T-helper 2 cell treated with Interferon-gamma antibody and Interleukin-4, amounts not matched to agents 100 ng/mL and 5 ng/mL, for 36 hours (primary cell): ENCODE measurements at regions not wholly inside any gene's neighbourhood (a gene's known extent, or its start where the extent isn't known, plus 50 kb on each side); places are given as distances from the start of the nearest gene placed in this dataset.

ENCODE experiments used
- intact Hi-C: fragments of 100-400 bp; cut with micrococcal nuclease; formaldehyde crosslinking; loops from one replicate; pipeline ENCODE4 v1.15.1; 2023

DNA sequence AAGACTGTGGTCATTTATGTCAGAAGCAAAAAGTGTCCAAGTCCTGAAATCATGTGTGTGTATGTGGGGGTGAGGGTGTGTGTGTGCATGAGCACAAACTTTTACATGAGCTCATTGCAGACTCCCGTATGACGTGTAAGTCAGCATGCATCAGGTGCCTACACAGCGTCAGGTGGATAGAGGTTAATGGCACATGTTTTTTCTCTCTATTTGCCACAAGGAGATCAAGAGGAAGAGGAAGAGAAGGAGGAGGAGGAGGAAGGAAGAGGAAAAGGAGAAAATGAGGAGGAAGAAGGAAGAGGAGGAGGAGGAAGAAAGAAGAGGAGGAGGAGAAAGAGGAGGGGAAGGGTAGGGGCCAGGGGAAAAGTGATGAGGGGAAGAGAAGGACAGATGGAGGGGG, 178.0 kb upstream of the DYNLRB2 start:
- intact Hi-C loops: no loop called here

DNA sequence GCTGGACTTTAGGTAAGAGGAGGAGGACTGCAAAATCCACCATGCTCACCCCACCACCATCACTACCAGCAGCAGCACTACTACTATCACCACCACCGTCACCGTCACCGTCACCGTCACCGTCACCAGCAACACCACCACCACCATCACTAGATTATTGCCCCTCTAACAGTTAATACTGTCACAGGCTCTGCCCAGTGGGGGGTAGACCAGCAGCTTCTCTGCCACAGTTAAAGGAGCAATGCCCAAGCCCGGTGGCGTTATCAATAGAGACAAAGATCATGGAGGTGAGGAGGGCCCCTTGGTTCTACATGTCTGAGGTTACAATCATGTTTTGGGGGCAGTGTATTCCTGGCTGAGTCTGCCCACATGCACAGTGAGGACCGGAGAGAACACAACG, 184.4 kb upstream of the DYNLRB2 start:
- intact Hi-C loops: no loop called here

DNA sequence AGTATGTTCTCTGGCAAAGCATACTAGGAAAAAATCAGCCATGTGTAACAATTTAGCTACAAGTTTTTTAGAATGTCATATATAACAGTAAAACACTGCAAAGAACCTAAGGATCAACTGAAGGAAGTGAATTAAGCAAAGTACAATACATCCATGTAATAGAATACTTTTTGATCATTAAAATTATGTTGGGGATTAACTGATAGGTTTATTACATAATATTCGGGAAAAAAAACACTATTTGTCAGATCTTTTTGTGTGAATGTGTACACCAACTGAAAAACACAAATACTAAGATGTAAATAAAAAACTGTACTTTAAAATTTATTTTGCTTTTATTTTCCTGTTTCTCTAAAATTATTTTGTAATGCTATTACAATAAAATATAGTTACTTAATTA, 185.5 kb upstream of the DYNLRB2 start:
- intact Hi-C loops: no loop called here

DNA sequence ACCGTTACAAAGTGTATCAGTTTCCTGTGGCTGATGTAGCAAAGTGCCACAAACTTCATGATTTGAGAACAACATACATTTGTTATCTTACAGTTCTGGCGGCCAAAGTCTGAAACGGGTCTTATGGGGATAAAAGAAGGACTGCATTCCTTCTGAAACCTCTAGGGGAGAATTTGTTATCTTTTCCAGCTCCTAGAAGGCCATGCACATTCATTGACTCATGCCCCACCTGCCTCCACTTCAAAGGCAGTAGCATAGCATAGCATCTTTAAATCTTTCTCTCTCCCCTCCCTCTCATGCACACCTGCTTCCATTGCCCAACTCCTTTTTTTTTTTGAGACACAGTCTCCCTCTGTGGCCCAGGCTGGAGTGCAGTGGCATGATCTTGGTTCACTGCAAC, 190.7 kb upstream of the DYNLRB2 start:
- intact Hi-C loops: no loop called here

DNA sequence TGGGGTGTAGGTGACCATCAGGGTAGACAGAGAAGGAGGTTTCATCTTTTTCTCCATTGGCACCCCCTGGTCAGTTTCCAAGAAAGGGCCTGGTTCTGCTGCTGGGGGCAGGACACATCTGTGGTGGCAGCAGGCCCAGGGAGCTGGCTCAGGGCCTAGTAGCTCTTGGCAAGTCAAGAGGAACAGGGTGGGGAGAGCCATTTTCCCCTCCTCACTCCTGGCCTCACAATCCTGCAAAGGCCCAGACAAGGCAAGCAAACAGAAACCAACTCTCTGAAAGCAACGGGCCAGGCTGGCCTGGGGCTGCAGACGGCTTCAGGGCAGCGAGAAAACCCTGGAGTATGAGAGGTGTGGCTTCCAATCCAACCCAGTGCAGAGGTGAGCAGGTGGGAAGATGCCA, 192.9 kb upstream of the DYNLRB2 start:
- intact Hi-C loops: no loop called here

DNA sequence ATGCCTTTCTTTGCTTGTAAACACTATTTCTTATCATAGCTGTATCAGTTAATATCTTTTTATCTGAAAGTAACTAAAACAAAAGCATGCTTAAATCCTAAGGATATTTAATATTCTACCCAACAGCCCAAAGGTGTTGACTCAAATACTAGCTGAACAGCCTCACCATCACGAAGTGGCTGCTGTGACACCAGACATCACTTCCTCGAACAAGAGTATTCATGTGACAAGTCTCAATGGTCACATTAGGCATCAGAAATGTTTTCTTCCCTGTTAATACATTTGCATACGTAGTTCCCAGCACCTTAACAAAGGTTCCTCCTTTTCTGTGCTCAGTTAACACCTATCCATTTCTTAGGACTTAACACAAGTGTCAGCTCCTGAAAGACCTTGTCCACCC, 193.8 kb upstream of the DYNLRB2 start:
- intact Hi-C loops: no loop called here

DNA sequence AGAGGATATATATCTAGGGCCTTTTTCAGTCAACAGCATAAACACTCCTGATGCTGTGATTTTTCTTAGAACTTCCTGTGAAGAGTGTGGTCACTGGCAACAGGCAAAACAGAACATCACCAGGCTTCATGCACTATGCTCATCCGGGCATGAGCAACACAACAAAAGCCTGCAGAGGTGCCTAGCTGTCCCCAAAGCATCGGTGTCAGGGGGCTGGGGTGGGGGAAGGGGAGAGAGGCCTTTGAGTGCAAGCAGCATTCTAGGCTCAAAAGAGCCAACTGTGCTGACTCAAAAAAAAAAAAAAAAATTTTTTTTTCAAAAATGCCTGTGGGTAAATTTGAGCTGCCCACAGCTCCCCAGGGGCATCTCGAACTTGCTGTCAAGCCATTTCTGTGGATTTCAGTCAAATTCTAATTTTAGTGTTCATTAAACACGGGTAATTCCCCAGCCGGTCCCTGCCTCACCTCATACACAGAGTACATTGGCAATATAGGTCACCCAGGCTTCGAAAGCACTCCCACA, 194.6 kb upstream of the DYNLRB2 start:
- intact Hi-C loops: no loop called here

DNA sequence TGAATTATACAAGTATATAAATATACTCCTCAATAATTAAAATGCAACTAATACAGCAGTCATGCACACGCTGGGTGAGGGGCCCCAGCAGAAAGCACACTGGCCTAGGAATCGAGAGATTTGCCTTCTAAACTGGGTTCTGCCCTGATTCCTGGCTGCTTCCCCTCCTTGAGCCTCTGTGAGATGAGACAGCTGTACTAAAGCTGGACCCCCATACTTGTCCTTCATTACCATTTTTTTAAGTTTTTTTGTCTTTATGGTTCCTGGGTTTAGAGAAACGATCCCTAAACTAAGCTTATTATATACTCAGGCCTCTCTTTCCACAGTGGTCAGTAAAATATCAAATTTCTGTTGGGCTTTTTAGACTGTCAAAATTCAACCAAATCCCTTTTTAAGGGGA, 195.1 kb upstream of the DYNLRB2 start:
- intact Hi-C loops: no loop called here

DNA sequence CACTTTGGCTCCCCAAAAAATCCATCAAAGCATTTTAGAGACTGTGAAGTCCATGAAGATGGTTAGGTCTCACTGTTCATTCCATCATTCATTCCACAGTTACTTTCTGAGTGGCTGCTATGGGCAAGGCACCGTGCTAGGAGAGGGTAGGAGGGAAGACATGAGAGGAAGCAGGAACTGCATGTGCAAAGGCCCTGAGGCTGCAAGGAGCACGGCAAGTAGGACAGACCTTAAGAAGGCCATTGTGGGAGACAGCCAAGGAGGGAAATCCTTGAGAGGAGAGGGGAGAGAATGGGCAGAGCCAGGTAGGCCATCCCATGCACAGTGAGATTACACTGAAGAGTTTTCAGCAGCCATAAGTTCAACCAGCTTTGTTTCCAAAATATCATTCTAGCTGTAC, 196.2 kb upstream of the DYNLRB2 start:
- intact Hi-C loops: no loop called here

DNA sequence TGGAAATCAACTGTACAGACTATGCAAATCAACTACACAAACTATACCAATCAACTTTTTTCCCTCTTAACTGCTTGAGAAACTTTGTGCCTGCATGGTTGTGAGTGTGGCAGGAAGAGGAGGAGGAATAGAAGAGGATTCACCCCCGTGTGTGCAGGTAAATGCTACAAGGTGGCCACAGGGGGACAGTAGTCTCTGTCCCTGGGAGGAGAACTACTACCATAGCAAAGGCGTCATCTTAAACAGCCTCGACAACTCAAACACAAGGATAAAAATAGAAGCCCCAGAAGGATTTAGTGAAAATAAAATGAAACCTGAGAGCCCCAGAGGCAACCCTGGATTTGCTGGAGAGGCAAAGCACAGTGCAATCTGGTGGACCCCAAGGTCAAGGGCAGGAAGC, 199.5 kb upstream of the DYNLRB2 start:
- intact Hi-C loops: no loop called here

DNA sequence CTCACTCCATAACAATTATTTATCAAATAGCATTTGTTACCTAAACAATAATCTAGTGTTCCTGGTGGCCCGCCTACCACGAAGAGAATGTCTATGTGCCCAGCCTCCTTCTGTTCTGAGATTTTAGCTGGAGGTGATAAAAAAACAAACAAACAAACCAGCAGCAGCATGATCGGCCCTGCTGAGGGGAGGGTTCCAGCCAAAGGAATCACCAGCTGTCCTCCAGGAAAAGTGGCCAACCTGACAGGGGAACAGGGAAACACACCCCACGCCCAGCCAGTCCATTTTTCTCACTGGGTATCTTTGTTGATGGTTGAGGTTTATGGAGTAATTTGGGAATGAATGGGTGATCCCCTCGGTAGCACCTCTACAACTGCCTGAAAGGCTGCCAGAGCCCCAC, 203.0 kb upstream of the DYNLRB2 start:
- intact Hi-C loops: no loop called here

DNA sequence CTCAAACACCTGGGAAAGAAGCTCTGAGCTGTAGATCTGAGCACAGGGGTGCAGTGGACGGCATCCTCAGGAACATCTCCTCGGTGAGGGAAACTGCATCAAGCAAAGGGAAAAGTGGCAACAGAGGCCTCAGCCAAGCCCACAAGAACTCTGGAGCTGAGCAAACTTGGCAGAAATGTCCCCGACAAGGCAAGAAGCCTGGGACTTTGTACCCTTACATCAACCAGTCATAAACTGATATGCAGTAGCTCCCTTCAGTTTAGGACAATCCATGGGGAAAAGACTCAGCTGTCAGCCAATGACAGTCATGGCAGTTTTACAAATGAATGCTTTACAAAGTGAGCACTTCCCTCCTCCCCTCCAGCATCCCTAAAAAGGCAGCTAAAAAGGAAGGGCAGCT, 210.0 kb upstream of the DYNLRB2 start:
- intact Hi-C loops: no loop called here

DNA sequence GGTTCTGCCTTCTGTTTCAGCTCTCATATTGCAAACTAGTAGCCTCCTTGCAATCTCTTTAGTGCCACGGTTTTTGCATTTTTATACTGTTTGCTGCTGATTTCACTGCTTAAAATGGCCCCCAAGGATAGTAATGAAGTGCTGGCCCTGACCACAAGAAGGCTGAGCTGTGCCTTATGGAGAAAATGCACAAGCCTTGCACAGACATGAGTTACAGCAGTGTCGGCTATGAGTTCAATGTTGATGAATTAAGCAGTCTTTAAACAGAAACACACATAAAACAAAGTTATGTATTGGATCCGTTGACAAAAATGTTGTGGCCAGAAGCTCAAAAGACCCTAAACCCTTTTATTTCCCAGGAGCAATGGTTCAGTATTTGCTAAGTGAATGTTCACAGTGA, 210.6 kb upstream of the DYNLRB2 start:
- intact Hi-C loops: no loop called here

DNA sequence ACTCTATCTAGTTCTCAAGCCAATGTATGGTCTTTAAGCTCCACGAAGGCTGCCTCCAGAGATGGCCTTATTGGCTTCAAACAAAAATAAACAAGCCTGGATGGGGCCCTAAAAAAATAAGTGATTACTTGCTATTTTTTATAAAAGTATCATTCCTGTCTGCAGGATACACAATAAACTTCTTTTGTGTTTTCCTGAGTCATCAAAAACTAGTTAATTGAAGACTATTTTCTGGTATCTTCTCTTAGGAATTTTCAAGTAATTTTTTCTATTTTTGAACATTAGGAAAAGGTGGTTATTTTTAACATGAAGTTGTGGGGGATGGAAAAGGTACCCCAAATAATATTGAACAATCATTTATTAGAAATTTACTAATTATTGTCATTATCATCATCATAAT, 213.1 kb upstream of the DYNLRB2 start:
- intact Hi-C loops: no loop called here

DNA sequence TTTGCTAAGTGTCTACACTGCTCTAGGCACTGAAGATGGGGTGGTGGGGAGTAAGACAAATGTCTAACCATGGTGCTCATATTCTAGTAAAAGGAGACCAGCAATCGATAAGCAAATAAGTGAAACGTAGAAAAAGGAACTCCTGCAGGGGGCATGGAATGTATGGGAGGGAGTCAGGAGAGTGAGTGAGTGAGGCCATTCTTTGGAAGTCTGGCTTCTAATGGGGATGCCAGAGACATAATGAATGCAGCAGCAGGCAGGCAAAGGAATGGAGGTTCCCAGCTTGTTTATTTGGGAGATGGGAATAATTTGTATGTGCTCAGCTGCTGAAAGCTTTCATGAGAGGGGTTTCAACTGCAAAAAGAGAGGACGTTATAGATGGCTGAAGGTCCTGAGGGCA, 216.4 kb upstream of the DYNLRB2 start:
- intact Hi-C loops: no loop called here

DNA sequence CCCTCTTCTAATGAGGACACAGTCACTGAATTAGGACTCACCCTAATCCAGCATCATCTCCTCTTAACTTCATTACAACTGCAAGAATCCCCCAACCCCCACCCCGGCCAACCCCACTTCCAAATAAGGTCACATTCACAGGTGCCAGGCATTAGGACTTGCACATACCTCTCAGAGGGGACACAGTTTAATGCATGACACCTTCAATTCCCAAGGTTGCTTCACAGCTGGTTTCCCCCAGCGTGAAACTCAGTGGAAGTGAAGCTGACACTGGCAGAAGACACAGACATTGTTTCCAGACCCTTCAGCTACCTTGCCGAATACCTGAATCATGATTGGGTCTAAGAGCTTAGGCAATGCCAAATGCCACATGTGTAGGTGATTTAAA, 217.0 kb upstream of the DYNLRB2 start:
- intact Hi-C loops: no loop called here

DNA sequence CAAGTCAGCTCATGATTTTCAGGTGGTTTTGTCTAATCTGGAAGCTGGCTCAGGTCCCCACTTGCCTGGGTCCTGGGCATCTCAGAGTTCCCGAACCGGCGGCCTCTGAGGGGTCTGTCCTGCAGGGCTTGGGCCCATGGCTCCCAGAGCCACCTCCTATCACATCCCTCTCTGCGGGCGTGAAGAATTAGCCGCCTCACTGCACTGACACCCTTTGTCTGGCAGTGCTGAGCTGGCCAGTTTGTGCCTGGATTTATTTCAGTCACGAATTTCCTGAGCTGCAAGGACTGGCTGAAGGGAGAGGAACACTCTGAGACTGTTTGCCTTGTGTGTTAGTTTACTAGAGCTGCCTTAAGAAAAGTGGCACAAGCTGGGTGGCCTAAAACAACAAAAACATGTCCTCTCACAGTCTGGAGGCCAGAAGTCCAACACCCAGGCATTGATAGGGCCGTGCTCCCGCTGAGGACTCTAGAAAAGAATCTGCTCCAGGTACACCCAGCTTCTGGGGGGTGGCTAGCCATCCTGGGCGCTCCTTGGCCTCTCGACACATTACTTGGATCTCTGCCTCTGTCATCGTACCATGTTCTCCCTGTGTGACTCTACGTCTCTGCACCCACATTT, 217.5 kb upstream of the DYNLRB2 start:
- intact Hi-C loops: no loop called here

DNA sequence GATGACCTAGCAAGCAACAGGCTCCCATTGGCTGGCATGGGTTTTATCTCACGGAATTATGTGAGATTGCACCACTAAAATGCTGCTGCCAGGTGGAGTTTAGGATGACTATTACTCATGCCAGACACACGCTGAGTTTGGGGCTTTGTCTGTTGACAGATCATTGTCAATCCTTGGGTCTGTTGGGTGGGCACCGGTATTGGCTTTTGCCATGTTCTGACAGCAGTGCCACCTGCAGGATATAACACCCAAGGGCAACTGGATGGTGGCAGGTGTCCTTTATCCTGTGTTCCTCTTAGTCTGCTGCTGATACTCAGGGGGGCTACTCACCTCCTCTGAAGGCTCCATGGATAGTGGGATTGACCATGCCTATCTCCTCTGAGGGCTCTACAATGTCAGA, 221.6 kb upstream of the DYNLRB2 start:
- intact Hi-C loops: no loop called here

DNA sequence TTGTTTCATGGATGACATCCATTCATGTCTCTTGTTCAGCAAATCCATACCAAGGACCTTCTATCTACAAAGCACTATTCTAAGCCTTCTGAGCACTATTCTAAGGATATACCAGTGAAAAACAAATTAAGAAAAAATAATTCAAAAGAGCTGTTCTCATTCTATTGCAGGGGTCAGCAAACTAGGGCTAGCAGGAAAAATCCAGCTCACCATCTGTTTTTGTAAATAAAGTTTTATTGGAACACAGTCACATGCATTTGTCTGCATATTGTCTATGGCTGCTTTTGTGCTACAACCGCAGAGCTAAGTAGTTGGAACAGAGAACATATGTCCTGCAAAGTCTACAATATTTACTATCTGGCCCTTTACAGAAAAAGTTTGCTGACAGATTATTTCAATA, 222.7 kb upstream of the DYNLRB2 start:
- intact Hi-C loops: no loop called here

DNA sequence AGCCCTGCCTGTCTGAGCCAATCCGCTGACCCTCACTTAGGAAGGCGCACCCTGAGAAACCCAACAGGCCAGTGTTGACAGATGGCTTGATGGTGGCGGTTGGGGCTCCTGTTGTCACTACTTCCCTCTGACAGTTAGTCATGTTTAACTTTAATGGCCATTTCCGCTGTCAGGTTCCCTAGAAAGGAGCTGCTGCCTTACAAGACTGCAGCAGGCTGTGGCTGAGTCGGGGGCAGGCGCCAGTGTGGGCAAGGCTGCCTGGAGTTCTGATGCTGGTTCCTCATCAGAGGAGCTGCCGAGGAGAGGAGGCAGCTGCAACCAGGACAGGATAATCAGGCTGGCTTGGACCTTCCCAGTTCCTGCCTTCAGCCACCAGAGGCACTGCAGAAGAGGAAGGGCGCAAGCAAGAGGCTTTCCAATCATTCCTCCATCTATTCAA, 223.2 kb upstream of the DYNLRB2 start:
- intact Hi-C loops: no loop called here

DNA sequence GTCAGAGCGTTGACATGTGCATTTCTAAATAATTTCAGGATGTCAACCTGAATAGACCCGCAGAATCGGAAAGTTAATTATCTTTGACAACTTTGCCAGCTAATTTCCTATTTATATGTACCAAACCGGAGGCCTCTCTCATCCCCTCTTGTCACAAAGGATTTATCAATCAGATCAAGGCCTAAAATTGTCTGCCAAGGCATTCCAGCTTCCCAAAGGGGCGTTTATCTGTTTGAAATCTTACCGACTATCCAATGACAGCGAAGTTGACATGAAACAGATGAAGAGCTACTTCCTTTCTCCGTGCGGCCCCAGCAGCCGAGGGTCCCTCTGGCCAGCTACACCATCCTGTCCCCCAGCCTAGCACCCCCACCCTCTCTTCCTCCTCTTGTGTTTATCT, 223.7 kb upstream of the DYNLRB2 start:
- intact Hi-C loops: no loop called here

DNA sequence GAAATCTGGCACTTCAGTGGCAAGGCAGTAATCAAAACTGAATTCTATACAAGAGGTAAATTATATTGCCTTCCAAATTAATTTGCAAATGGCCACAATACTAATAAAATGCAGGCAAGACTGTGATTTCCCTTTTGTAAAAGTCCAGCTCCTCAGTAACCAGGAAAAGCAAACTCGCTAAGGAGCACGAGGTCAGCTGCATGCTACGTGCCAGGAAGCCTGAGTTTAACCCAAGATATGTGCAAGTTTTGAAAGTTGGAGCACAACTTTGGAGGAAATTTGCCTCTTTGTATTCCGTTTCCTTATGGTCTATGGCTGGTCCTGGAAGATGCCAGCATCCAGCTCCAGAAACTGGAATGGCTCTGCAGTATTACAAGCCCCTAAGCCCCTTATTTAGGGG, 226.8 kb upstream of the DYNLRB2 start:
- intact Hi-C loops: no loop called here

DNA sequence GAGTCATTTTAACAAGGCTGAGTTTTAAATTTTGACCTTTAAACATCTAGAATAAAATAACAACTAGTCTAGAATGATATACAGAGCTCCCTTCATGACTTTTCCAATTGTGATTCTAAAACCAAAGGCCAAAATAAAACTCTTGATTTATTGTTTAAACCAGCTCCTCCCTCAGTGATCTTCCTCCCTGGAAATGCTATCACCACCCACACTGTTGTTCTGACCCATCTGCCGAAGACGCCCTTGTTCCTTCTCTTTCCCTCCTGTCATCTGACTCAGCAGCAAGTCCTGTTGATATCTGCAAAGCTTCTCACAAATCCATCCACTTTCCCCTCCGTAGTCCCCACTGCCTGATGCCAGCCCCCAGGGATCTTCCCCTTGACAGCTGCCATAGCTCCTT, 231.6 kb upstream of the DYNLRB2 start:
- intact Hi-C loops: no loop called here

DNA sequence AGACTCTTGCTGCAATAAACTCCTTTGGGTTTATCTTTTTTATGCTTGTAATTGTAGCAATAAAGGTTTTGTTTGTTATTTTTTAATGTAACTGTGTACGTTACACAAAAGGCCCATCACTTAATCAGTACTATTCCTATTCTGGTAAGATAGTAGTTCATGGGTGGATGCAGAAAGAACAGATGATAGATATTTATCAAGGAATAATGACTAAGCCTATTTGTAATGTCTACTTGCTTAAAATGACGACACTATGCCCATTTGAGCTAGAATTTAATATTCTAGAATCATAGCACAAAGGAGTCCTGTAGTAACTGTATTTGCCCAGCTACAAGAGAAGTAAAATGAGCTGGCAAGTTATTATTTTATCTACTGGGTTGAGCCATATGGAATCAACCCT, 235.4 kb upstream of the DYNLRB2 start:
- intact Hi-C loops: no loop called here
